GM12878 (cell line): ENCODE measurements at regions not wholly inside any gene's neighbourhood (a gene's known extent, or its start where the extent isn't known, plus 50 kb on each side); places are given as distances from the start of the nearest gene placed in this dataset.

Source experiments
- ATAC-seq: fragments of 200-7000 bp; cut with Tn5 transposase; 3 replicates; pipeline ENCODE4 v1.9.1; 2020; ENCODE audit warnings: mild to moderate bottlenecking, moderate library complexity
- BruUV-seq: library from RNA; stranded (reverse); fragments of 400-500 nt; replicated peaks from 2 replicates; lab custom pipeline; 2021; lab: Mats Ljungman, UMichigan
- CTCF ChIA-PET: fragments of 300-600 bp; sonication (Branson Sonifier 250); formaldehyde crosslinking; extraction: SDS; loops from one replicate; lab custom pipeline; 2021; ENCODE audit warnings: inconsistent platforms; lab: Yijun Ruan, JAX
- POLR2A ChIA-PET: fragments of 350-600 bp; formaldehyde crosslinking; extraction: SDS; loops from one replicate; lab custom pipeline; 2021; ENCODE audit warnings: inconsistent platforms; lab: Charles Lee
- RAD21 ChIA-PET: fragments of 300-600 bp; sonication (Branson Sonifier 250); formaldehyde crosslinking; loops from one replicate; lab custom pipeline; 2023; ENCODE audit warnings: antibody characterized with exemption; ENCODE audit not compliant: unreplicated experiment; lab: Charles Lee
- SMC1A ChIA-PET: fragments of 300-600 bp; sonication (Branson Sonifier 250); formaldehyde crosslinking; loops from one replicate; lab custom pipeline; 2023; ENCODE audit not compliant: unreplicated experiment, uncharacterized antibody; lab: Charles Lee
- DNase-seq: peaks from one replicate; pipeline ENCODE4 v3.0.0-alpha.2; 2011; ENCODE audit warnings: low read depth, low spot score
- FAIRE-seq: peaks from 3 replicates; lab custom pipeline; 2011; peaks lifted over from hg19 to GRCh38; lab: Jason Lieb, UNC
- H2AFZ ChIP-seq: 2 replicates; pipeline ENCODE4 v1.6.0; 2011; ENCODE audit warnings: low read depth, low read length, control low read depth; ENCODE audit not compliant: control insufficient read depth
- H3K27ac ChIP-seq: 2 replicates; pipeline ENCODE4 v1.5.1; 2011; ENCODE audit warnings: control low read depth; ENCODE audit not compliant: control insufficient read depth, insufficient read depth
- H3K27me3 ChIP-seq, 2 experiments: replicated peaks in 1 of 2; 2 replicates each; pipeline versions ENCODE4 v1.6.0 to v1.6.1; 2011; ENCODE audit warnings: low read length in 1 of 2; ENCODE audit not compliant: control insufficient read depth in 2 of 2, insufficient read depth in 2 of 2
- H3K36me3 ChIP-seq, 2 experiments: 2 replicates each; pipeline ENCODE4 v1.5.1; 2011; ENCODE audit warnings: low read length in 1 of 2; ENCODE audit not compliant: control insufficient read depth in 2 of 2, insufficient read depth in 2 of 2
- H3K4me1 ChIP-seq: 2 replicates; pipeline ENCODE4 v1.6.1; 2011; ENCODE audit warnings: mild to moderate bottlenecking, low read length, moderate library complexity, mixed read lengths; ENCODE audit not compliant: control insufficient read depth, insufficient read depth
- H3K4me2 ChIP-seq: 2 replicates; pipeline ENCODE4 v1.6.0; 2011; ENCODE audit warnings: control low read depth; ENCODE audit not compliant: control insufficient read depth, insufficient read depth
- H3K4me3 ChIP-seq: fragments of 200-600 bp; sonication (generic); 2 replicates; pipeline ENCODE4 v1.5.1; 2016
- H3K79me2 ChIP-seq: 2 replicates; pipeline ENCODE4 v1.6.0; 2011; ENCODE audit warnings: low read length; ENCODE audit not compliant: control insufficient read depth, insufficient read depth
- H3K9ac ChIP-seq: 2 replicates; pipeline ENCODE4 v1.8.0; 2011; ENCODE audit warnings: low read length, control low read depth, mixed read lengths; ENCODE audit not compliant: control insufficient read depth, insufficient read depth
- H3K9me3 ChIP-seq: replicated peaks from 3 replicates; pipeline ENCODE4 v1.5.1; 2011; ENCODE audit warnings: mild to moderate bottlenecking, low read length; ENCODE audit not compliant: control insufficient read depth, insufficient read depth
- H4K20me1 ChIP-seq: 2 replicates; pipeline ENCODE4 v1.6.0; 2011; ENCODE audit not compliant: control insufficient read depth, insufficient read depth
- BRCA1 ChIP-seq: IDR thresholded peaks from 2 replicates; pipeline ENCODE4 v1.6.1; 2011; ENCODE audit warnings: low read depth, low read length, improper control_type of control experiment
- CREB1 ChIP-seq: IDR thresholded peaks from 2 replicates; pipeline ENCODE4 v1.6.1; 2012; ENCODE audit warnings: low read depth, mild to moderate bottlenecking, inconsistent platforms
- DPF2 ChIP-seq: fragments of 450-650 bp; IDR thresholded peaks from 2 replicates; pipeline ENCODE4 v1.6.1; 2017; ENCODE audit warnings: mild to moderate bottlenecking
- FOXK2 ChIP-seq: fragments of 450-650 bp; IDR thresholded peaks from 2 replicates; pipeline ENCODE4 v1.6.1; 2017; ENCODE audit warnings: mild to moderate bottlenecking, moderate library complexity
- IRF4 ChIP-seq: IDR thresholded peaks from 2 replicates; pipeline ENCODE4 v1.6.1; 2011; ENCODE audit warnings: low read depth, low read length
- JUND ChIP-seq: IDR thresholded peaks from 2 replicates; pipeline ENCODE4 v1.6.1; 2012; ENCODE audit warnings: low read depth, mild to moderate bottlenecking, low read length, improper control_type of control experiment, moderate library complexity
- NFYA ChIP-seq: IDR thresholded peaks from 2 replicates; pipeline ENCODE4 v1.6.1; 2011; ENCODE audit warnings: low read depth, mild to moderate bottlenecking, low read length, improper control_type of control experiment, borderline replicate concordance
- NFYB ChIP-seq: IDR thresholded peaks from 2 replicates; pipeline ENCODE4 v1.6.1; 2011; ENCODE audit warnings: low read depth, mild to moderate bottlenecking, low read length, improper control_type of control experiment, moderate library complexity; ENCODE audit not compliant: insufficient read depth
- RCOR1 ChIP-seq: conservative IDR thresholded peaks from 2 replicates; pipeline ENCODE4 v1.6.1; 2012; ENCODE audit warnings: low read depth, low read length, improper control_type of control experiment
- RFX5 ChIP-seq: IDR thresholded peaks from 2 replicates; pipeline ENCODE4 v1.6.1; 2011; ENCODE audit warnings: low read depth, low read length, improper control_type of control experiment
- SIN3A ChIP-seq: IDR thresholded peaks from 2 replicates; pipeline ENCODE4 v1.6.1; 2012; ENCODE audit warnings: low read depth, low read length, improper control_type of control experiment
- SMARCA5 ChIP-seq: fragments of 450-650 bp; IDR thresholded peaks from 2 replicates; pipeline ENCODE4 v1.6.1; 2017; ENCODE audit warnings: mild to moderate bottlenecking
- SMC3 ChIP-seq: IDR thresholded peaks from 2 replicates; pipeline ENCODE4 v1.6.1; 2011; ENCODE audit warnings: low read length, improper control_type of control experiment, borderline replicate concordance
- ZBED1 ChIP-seq: IDR thresholded peaks from 2 replicates; pipeline ENCODE4 v1.6.1; 2016; ENCODE audit warnings: borderline replicate concordance
- ZNF217 ChIP-seq: fragments of 450-650 bp; IDR thresholded peaks from 2 replicates; pipeline ENCODE4 v1.6.1; 2017; ENCODE audit warnings: antibody characterized with exemption, mild to moderate bottlenecking
- WGBS: methylation state at CpG from one replicate; pipeline ENCODE4 v1.1.6; 2016; ENCODE audit warnings: low lambda C conversion rate; ENCODE audit not compliant: insufficient replicate concordance, insufficient coverage; ENCODE audit errors: missing lambda C conversion rate; 5-methylcytosine and 5-hydroxymethylcytosine counted together
- in situ Hi-C: fragments of 300-500 bp; cut with MboI; formaldehyde crosslinking; loops from 9 replicates; pipeline ENCODE4 v1.14.3; 2018; ENCODE audit warnings: mixed read lengths
- intact Hi-C: fragments of 100-400 bp; cut with micrococcal nuclease; formaldehyde crosslinking; loops from one replicate; pipeline ENCODE4 v1.14.2; 2022; ENCODE audit not compliant: unreplicated experiment

DNA sequence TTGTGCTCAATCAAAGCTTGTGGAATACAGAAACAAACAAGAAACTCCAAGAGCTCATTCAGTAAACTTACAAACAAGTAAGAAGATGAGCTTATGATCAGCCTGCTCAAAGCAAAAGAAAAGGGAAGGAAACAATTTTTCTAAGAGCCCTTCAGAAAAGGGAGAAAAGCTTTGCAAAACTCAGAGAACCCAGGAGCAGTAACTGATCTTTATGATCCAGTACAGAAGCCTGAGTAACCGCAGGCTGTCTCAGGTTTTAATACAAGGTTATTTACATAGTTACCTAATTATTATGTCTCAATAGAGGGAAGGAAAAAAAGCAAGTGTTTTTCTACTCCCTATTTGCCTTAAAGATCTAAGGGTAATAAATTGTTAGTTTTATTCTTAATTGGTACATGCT lies 226.5 kb downstream of the MAFB start:
- ChIA-PET CTCF (no interaction called here), SMC1A (interaction anchor here (0.9 kb wide), 1 partner anchor 564 kb away, joined by 3 read pairs; no protein-coding TSS in a partner anchor), POLR2A (no interaction called here), RAD21 (no interaction called here)
- Histone ChIP-seq H2AFZ (no peak overlapping the region), H3K36me3 (no peaks in the 10 kb centered on the region), H3K79me2 (no peaks in the 10 kb centered on the region), H3K9ac (no peak overlapping the region), H3K4me3 (no peak overlapping the region), H3K27me3 (no peaks in the 10 kb centered on the region), H4K20me1 (no peaks in the 10 kb centered on the region), H3K27ac (no peak overlapping the region), H3K9me3 (no peaks in the 10 kb centered on the region), H3K4me2 (no peak overlapping the region), H3K4me1 (no peaks in the 10 kb centered on the region)
- whole genome bisulfite sequencing, result 88% methylated on average over 1 of the region's 1 CpG
- in situ Hi-C loops (no loop called here), intact Hi-C loops (no loop called here)
- FAIRE-seq, result no peak
- TF ChIP-seq NFYB, result no peak
- TF ChIP-seq BRCA1, result no peak
- TF ChIP-seq SMC3, result no peak
- TF ChIP-seq ZNF217, result no peak
- no peak for TF ChIP-seq FOXK2
- TF ChIP-seq RCOR1, result no peak
- TF ChIP-seq DPF2, result no peak
- no peak for ATAC-seq
- DNase-seq, result no peak
- no TSS peak for BruUV-seq

DNA sequence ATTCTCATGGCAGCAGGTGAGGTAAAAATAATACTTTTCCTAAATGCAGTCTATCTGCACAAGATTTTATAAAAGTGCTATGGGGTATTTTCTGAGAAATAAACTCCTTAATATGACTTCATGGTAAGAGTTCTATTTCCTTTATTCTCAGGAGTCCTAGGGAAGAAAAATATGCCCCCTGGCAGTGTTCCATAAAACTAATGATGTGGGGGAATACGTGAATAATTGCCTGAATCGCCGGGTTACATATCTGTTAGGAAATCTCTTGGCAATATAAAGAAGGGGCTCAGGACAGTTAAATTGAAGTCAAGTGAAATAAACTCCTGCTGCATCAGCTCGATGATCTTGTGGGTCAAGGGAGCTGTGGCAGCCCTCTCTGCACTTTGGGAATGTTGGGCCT lies 229.7 kb downstream of the MAFB start:
- Histone ChIP-seq H3K4me3 (no peak overlapping the region), H4K20me1 (no peaks in the 10 kb centered on the region), H3K9me3 (no peaks in the 10 kb centered on the region), H3K4me2 (no peak overlapping the region), H3K9ac (no peak overlapping the region), H2AFZ (no peak overlapping the region), H3K79me2 (no peaks in the 10 kb centered on the region), H3K27me3 (no peaks in the 10 kb centered on the region), H3K36me3 (no peaks in the 10 kb centered on the region), H3K27ac (no peak overlapping the region), H3K4me1 (no peaks in the 10 kb centered on the region)
- BruUV-seq, result no TSS peak
- ChIA-PET SMC1A (no interaction called here), CTCF (no interaction called here), POLR2A (no interaction called here), RAD21 (no interaction called here)
- 42% methylated on average over 4 of the region's 4 CpGs for WGBS
- no peak for DNase-seq
- FAIRE-seq, result no peak
- in situ Hi-C loops (no loop called here), intact Hi-C loops (no loop called here)
- ATAC-seq, result no peak
- no peak for TF ChIP-seq ZBED1
- TF ChIP-seq SIN3A, result no peak
- TF ChIP-seq NFYA, result no peak
- TF ChIP-seq CREB1, result no peak
- TF ChIP-seq IRF4, result no peak
- no peak for TF ChIP-seq JUND
- no peak for TF ChIP-seq RFX5
- TF ChIP-seq SMARCA5, result no peak
